WTC11 (cell line): ENCODE measurements at regions not wholly inside any gene's neighbourhood (a gene's known extent, or its start where the extent isn't known, plus 50 kb on each side); places are given as distances from the start of the nearest gene placed in this dataset.

Source experiments
- EMX1 ChIP-seq: fragments of 250-450 bp; sonication (Bioruptor Pico); IDR thresholded peaks from 2 replicates; pipeline ENCODE4 v1.8.0; 2021; ENCODE audit warnings: mild to moderate bottlenecking
- GRHL2 ChIP-seq: fragments of 250-450 bp; sonication (Bioruptor Pico); IDR thresholded peaks from 2 replicates; pipeline ENCODE4 v1.8.0; 2022; ENCODE audit warnings: mild to moderate bottlenecking, moderate library complexity; ENCODE audit not compliant: insufficient replicate concordance, severe bottlenecking
- HMGA2 ChIP-seq: fragments of 250-450 bp; sonication (Bioruptor Pico); IDR thresholded peaks from 2 replicates; pipeline ENCODE4 v1.4.0; 2021; ENCODE audit warnings: mild to moderate bottlenecking, moderate library complexity
- JUN ChIP-seq: sonication (generic); formaldehyde crosslinking; IDR thresholded peaks from 2 replicates; pipeline ENCODE4 v1.8.0; 2023; ENCODE audit warnings: mild to moderate bottlenecking, missing genetic modification reagents
- MXD4 ChIP-seq: fragments of 250-450 bp; sonication (Bioruptor Pico); IDR thresholded peaks from 2 replicates; pipeline ENCODE4 v1.8.0; 2021; ENCODE audit warnings: mild to moderate bottlenecking, moderate library complexity, borderline replicate concordance
- NR2C2 ChIP-seq: sonication (generic); formaldehyde crosslinking; IDR thresholded peaks from 2 replicates; pipeline ENCODE4 v1.8.0; 2022; ENCODE audit warnings: mild to moderate bottlenecking, missing genetic modification reagents
- TF ChIP-seq, protein P1 (sequence below): fragments of 200-600 bp; IDR thresholded peaks from 2 replicates; pipeline ENCODE4 v1.8.0; 2022; ENCODE audit warnings: antibody characterized with exemption
- TF ChIP-seq, protein P2 (sequence below): sonication (generic); formaldehyde crosslinking; IDR thresholded peaks from 2 replicates; pipeline ENCODE4 v1.8.1; 2022; ENCODE audit warnings: missing genetic modification reagents, borderline replicate concordance
- TF ChIP-seq, protein P3 (sequence below): sonication (generic); formaldehyde crosslinking; IDR thresholded peaks from 2 replicates; pipeline ENCODE4 v1.8.1; 2023; ENCODE audit warnings: mild to moderate bottlenecking, missing genetic modification reagents, borderline replicate concordance
- TF ChIP-seq, protein P4 (sequence below): sonication (generic); formaldehyde crosslinking; conservative IDR thresholded peaks from 2 replicates; pipeline ENCODE4 v1.8.1; 2022; ENCODE audit warnings: mild to moderate bottlenecking, missing genetic modification reagents
- TF ChIP-seq, protein P5 (sequence below): sonication (generic); formaldehyde crosslinking; IDR thresholded peaks from 2 replicates; pipeline ENCODE4 v1.8.0; 2022; ENCODE audit warnings: missing genetic modification reagents

DNA sequence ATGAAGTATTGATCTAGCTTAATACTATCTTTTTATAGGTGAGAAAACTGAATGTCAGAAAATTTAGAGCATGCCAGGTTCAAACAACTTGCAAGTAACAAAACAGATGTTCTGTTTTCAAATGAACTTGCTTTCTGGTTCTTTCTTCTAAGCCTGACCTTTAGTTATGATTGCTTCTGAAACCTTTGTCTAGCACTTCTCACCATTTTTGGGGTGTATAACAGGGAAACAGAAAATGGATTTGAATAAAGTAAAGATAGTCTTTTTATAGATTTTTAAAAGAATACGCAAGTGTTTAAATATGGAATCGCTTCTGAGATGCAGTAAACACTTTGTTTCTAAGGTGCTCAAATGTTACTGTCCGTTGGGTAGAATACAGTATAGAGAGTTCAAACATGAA is 687.2 kb upstream of the CPEB2 start:
- TF ChIP-seq JUN (CRISPR knock-in tag) (no peak), EMX1 (CRISPR knock-in tag) (no peak), MXD4 (CRISPR knock-in tag) (no peak), GRHL2 (CRISPR knock-in tag) (no peak), HMGA2 (CRISPR knock-in tag) (no peak), NR2C2 (CRISPR knock-in tag) (no peak)
- TF ChIP-seq, protein P1, sequence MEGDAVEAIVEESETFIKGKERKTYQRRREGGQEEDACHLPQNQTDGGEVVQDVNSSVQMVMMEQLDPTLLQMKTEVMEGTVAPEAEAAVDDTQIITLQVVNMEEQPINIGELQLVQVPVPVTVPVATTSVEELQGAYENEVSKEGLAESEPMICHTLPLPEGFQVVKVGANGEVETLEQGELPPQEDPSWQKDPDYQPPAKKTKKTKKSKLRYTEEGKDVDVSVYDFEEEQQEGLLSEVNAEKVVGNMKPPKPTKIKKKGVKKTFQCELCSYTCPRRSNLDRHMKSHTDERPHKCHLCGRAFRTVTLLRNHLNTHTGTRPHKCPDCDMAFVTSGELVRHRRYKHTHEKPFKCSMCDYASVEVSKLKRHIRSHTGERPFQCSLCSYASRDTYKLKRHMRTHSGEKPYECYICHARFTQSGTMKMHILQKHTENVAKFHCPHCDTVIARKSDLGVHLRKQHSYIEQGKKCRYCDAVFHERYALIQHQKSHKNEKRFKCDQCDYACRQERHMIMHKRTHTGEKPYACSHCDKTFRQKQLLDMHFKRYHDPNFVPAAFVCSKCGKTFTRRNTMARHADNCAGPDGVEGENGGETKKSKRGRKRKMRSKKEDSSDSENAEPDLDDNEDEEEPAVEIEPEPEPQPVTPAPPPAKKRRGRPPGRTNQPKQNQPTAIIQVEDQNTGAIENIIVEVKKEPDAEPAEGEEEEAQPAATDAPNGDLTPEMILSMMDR: no peak
- TF ChIP-seq, protein P2, sequence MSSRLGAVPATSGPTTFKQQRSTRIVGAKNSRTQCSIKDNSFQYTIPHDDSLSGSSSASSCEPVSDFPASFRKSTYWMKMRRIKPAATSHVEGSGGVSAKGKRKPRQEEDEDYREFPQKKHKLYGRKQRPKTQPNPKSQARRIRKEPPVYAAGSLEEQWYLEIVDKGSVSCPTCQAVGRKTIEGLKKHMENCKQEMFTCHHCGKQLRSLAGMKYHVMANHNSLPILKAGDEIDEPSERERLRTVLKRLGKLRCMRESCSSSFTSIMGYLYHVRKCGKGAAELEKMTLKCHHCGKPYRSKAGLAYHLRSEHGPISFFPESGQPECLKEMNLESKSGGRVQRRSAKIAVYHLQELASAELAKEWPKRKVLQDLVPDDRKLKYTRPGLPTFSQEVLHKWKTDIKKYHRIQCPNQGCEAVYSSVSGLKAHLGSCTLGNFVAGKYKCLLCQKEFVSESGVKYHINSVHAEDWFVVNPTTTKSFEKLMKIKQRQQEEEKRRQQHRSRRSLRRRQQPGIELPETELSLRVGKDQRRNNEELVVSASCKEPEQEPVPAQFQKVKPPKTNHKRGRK: no peak
- TF ChIP-seq, protein P3, sequence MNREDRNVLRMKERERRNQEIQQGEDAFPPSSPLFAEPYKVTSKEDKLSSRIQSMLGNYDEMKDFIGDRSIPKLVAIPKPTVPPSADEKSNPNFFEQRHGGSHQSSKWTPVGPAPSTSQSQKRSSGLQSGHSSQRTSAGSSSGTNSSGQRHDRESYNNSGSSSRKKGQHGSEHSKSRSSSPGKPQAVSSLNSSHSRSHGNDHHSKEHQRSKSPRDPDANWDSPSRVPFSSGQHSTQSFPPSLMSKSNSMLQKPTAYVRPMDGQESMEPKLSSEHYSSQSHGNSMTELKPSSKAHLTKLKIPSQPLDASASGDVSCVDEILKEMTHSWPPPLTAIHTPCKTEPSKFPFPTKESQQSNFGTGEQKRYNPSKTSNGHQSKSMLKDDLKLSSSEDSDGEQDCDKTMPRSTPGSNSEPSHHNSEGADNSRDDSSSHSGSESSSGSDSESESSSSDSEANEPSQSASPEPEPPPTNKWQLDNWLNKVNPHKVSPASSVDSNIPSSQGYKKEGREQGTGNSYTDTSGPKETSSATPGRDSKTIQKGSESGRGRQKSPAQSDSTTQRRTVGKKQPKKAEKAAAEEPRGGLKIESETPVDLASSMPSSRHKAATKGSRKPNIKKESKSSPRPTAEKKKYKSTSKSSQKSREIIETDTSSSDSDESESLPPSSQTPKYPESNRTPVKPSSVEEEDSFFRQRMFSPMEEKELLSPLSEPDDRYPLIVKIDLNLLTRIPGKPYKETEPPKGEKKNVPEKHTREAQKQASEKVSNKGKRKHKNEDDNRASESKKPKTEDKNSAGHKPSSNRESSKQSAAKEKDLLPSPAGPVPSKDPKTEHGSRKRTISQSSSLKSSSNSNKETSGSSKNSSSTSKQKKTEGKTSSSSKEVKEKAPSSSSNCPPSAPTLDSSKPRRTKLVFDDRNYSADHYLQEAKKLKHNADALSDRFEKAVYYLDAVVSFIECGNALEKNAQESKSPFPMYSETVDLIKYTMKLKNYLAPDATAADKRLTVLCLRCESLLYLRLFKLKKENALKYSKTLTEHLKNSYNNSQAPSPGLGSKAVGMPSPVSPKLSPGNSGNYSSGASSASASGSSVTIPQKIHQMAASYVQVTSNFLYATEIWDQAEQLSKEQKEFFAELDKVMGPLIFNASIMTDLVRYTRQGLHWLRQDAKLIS (CRISPR knock-in tag): no peak
- TF ChIP-seq, protein P4, sequence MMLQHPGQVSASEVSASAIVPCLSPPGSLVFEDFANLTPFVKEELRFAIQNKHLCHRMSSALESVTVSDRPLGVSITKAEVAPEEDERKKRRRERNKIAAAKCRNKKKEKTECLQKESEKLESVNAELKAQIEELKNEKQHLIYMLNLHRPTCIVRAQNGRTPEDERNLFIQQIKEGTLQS (CRISPR knock-in tag): no peak
- TF ChIP-seq, protein P5, sequence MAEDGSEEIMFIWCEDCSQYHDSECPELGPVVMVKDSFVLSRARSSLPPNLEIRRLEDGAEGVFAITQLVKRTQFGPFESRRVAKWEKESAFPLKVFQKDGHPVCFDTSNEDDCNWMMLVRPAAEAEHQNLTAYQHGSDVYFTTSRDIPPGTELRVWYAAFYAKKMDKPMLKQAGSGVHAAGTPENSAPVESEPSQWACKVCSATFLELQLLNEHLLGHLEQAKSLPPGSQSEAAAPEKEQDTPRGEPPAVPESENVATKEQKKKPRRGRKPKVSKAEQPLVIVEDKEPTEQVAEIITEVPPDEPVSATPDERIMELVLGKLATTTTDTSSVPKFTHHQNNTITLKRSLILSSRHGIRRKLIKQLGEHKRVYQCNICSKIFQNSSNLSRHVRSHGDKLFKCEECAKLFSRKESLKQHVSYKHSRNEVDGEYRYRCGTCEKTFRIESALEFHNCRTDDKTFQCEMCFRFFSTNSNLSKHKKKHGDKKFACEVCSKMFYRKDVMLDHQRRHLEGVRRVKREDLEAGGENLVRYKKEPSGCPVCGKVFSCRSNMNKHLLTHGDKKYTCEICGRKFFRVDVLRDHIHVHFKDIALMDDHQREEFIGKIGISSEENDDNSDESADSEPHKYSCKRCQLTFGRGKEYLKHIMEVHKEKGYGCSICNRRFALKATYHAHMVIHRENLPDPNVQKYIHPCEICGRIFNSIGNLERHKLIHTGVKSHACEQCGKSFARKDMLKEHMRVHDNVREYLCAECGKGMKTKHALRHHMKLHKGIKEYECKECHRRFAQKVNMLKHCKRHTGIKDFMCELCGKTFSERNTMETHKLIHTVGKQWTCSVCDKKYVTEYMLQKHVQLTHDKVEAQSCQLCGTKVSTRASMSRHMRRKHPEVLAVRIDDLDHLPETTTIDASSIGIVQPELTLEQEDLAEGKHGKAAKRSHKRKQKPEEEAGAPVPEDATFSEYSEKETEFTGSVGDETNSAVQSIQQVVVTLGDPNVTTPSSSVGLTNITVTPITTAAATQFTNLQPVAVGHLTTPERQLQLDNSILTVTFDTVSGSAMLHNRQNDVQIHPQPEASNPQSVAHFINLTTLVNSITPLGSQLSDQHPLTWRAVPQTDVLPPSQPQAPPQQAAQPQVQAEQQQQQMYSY (CRISPR knock-in tag): no peak
